ENCODE measurements at regions not wholly inside any gene's neighbourhood (a gene's known extent, or its start where the extent isn't known, plus 50 kb on each side); places are given as distances from the start of the nearest gene placed in this dataset.

DNA sequence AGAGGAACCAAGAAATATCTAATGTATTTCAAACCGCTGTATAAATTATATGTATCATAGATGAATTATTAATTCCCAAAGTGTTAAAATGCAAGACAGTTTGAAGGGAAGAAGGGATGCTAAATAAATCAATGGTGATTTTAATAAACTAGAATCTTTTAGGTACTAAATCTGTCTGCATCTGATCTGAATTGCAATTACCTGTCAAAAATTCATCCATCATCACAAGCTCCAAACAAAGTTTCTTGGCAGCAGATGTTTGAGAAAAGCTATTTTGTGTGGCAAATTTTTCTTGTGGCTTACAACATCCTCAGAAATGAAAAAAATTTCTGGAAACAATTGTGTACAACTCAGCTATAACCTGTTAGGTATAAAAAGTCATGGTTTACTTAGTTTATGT is 816.0 kb upstream of the NDST4 start:
- Histone ChIP-seq H3K36me3 (no peaks in the 10 kb centered on the region), H3K9me3 (replicated peaks) (no peaks in the 10 kb centered on the region), H3K27me3 (no peaks in the 10 kb centered on the region), H3K4me1 (no peaks in the 10 kb centered on the region), H3K27ac (no peak overlapping the region), H3K4me3 (no peak overlapping the region)
- DNase-seq = no peak

DNA sequence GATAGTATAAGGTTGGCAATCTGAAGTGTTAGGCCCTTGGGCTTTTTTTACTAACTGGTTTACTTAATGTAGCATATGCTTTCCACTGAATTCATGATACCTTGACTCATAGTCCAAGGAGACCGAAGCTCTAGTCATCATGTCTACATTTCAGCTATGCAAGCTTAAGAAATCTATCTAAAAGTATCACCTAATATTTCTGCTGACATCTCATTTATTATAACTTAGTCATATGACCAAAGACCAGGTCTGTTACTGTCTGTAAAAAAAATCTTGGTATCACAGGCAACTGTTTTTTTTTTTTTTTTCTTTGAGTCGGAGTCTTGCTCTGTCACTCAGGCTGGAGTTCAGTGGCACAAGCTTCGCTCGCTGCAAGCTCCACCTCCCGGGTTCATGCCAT is 814.0 kb upstream of the NDST4 start:
- H3K27ac ChIP-seq = no peak overlapping the region
- H3K4me1 ChIP-seq = no peaks in the 10 kb centered on the region
- no peaks in the 10 kb centered on the region for H3K27me3 ChIP-seq
- no peaks in the 10 kb centered on the region for H3K36me3 ChIP-seq
- no peak overlapping the region for H3K4me3 ChIP-seq
- no peak for DNase-seq
- H3K9me3 ChIP-seq (replicated peaks) = no peaks in the 10 kb centered on the region

DNA sequence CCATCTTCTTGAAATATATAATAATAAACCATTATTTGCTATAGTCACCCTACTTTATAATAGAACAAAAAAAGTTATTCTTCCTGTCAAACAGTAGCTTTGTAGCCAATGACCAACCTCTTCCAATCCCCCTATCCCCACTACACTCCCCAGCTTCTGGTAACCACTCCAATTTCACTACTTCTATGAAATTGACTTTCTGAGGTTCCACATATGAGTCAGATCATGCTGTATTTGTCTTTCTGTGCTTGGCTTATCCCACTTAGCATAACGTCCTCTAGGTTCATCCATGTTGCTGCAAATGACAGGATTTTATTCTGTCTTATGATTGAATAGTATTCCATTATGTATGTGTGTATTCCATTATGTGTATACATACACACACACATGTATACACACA is 809.7 kb upstream of the NDST4 start:
- no peak overlapping the region for H3K4me3 ChIP-seq
- no peak overlapping the region for H3K27ac ChIP-seq
- no peaks in the 10 kb centered on the region for H3K36me3 ChIP-seq
- no peaks in the 10 kb centered on the region for H3K4me1 ChIP-seq
- no peaks in the 10 kb centered on the region for H3K27me3 ChIP-seq
- H3K9me3 ChIP-seq (replicated peaks) = no peaks in the 10 kb centered on the region
- DNase-seq = no peak

DNA sequence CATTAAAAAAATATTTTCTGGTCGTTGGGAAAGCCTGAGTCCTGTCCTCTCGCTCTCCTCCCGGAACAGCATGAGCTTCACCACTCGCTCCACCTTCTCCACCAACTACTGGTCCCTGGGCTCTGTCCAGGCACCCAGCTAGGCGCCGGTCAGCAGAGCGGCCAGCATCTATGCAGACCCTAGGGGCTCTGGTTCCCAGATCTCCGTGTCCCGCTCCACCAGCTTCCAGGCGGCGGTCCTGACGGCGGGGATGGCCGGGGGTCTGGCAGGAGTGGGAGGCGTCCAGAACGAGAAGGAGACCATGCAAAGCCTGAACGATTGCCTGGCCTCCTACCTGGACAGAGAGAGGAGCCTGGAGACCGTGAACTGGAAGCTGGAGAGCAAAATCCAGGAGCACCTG is 807.2 kb upstream of the NDST4 start:
- H3K4me1 ChIP-seq = no peaks in the 10 kb centered on the region
- no peaks in the 10 kb centered on the region for H3K27me3 ChIP-seq
- DNase-seq = no peak
- H3K27ac ChIP-seq = no peak overlapping the region
- H3K4me3 ChIP-seq = no peak overlapping the region
- no peaks in the 10 kb centered on the region for H3K36me3 ChIP-seq
- no peaks in the 10 kb centered on the region for H3K9me3 ChIP-seq (replicated peaks)

DNA sequence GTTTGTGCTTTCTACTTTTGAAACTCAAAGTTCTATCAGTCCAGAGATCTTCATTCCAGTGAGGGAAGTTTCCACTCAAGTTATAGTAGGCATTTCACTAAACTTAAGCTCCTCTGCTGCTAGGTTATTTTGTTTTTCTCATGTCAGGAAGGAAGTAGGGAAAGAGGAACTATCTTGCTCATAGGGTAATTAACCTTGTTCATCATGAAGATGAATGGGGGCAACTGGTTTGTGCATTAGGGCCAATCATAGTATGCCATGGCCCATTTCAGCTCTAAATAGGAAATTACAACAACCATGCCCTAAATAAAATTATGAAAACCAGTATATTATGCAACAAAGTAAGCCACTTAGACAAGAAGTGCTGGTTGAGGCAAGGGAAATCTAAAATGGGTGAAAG is 804.7 kb upstream of the NDST4 start:
- DNase-seq = no peak
- Histone ChIP-seq H3K27me3 (no peaks in the 10 kb centered on the region), H3K36me3 (no peaks in the 10 kb centered on the region), H3K9me3 (replicated peaks) (no peaks in the 10 kb centered on the region), H3K4me3 (no peak overlapping the region), H3K4me1 (no peaks in the 10 kb centered on the region), H3K27ac (no peak overlapping the region)

DNA sequence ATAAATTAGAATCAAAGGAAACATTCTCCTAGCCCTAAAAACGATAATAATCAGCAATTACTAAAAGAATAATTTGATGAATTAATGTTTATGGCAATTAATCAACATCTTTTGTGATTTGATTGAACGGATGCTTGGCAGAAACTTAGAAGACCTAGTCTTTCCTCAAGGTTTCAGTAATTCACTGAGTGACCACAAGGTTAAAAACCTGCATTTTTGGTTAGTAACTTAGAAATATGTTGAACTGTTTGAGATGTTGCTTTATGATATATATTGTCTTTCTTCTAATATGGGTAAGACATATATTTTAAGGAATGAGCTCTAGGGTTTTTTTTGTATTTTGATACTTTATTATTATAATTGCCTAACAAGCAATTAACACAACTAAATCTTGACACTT is 793.0 kb upstream of the NDST4 start:
- Histone ChIP-seq H3K27ac (no peak overlapping the region), H3K36me3 (no peaks in the 10 kb centered on the region), H3K27me3 (no peaks in the 10 kb centered on the region), H3K4me3 (no peak overlapping the region), H3K9me3 (replicated peaks) (0 out of 2 replicates have a peak, but pooled peaks cover 2% of the 10 kb centered on the region), H3K4me1 (no peaks in the 10 kb centered on the region)
- DNase-seq = no peak

DNA sequence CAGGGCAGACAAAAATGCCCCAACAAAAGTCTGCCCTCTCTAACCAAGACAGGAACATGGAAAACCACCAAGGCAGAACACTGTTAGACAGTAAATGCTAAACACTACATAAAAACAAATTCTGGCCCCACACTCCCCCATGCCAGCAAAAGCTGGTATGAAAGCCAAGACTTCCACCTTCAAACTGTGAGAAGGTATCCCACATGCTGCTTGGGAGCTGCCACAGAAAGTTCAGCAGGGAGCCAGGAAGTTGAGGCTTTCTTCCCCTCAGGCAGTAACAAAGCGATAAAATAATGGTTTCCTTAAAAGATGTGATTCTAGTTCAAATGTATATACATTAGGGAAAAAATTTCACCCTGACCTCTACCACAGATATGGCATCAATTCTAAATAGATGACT is 770.4 kb upstream of the NDST4 start:
- Histone ChIP-seq H3K36me3 (no peaks in the 10 kb centered on the region), H3K27me3 (no peaks in the 10 kb centered on the region), H3K9me3 (replicated peaks) (no peaks in the 10 kb centered on the region), H3K27ac (no peak overlapping the region), H3K4me3 (no peak overlapping the region), H3K4me1 (no peaks in the 10 kb centered on the region)
- DNase-seq = no peak

DNA sequence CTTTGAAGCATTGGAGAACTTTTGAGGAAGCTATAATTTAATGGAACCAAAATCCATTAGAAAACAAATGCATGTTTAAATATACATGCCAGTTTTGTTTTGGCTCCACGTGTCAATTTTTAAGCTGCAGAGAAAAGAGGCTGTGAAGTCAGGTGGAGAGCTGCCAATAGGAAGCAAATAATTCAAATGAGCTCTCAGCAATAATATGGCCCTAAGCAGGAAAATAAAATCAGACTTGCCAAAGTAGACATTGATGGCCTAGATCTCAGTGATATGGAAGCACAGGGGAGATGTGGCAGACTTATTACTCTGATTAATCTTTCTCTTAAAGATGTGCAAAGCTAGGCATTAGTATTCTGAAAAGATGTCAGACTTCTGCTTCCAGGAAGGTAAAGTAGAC is 769.8 kb upstream of the NDST4 start:
- H3K27me3 ChIP-seq = no peaks in the 10 kb centered on the region
- H3K27ac ChIP-seq = no peak overlapping the region
- H3K9me3 ChIP-seq (replicated peaks) = no peaks in the 10 kb centered on the region
- no peaks in the 10 kb centered on the region for H3K4me1 ChIP-seq
- H3K4me3 ChIP-seq = no peak overlapping the region
- H3K36me3 ChIP-seq = no peaks in the 10 kb centered on the region
- DNase-seq = no peak

DNA sequence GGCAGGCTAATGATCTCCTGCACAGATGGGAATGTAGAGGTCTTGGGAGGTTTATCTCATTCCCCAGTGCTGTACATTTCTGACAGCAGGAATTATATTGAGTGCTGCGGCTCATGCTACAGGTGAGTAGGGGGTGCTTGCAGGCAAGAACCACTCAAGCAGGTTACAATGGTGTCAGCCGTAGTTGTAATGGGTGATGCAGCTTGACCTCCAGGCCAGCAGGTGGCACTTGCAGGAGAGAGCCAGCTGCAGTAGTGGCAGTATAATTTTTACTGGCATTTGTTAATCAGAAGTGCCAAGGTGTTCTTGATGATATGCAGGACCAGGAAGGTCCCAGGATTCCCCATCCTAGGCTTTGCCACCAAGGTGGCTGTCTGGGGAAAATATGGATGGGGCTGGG is 759.6 kb upstream of the NDST4 start:
- H3K9me3 ChIP-seq (replicated peaks) = no peaks in the 10 kb centered on the region
- no peak for DNase-seq

DNA sequence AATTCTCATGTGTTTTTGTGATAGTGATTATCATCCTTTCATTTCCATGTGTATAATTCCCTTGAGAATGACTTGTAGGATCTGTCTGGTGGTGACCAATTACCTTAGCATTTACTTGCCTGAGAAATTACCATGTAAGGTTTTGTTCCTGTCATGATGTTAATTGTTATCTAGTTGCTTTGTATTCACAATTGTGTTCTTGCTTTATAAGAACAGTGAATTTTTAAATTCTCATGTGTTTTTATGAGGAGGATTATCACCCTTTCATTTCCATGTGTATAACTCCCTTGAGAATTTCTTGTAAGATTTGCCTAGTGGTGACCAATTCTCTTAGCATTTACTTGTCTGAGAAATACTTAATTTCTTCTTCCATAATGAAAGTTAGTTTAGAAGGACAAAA is 758.2 kb upstream of the NDST4 start:
- H3K27me3 ChIP-seq = no peaks in the 10 kb centered on the region
- no peaks in the 10 kb centered on the region for H3K9me3 ChIP-seq (replicated peaks)
- no peaks in the 10 kb centered on the region for H3K36me3 ChIP-seq
- H3K4me3 ChIP-seq = no peak overlapping the region
- H3K27ac ChIP-seq = no peak overlapping the region
- no peaks in the 10 kb centered on the region for H3K4me1 ChIP-seq
- no peak for DNase-seq

More for the DNA sequence above, 759.6 kb upstream of the NDST4 start:
- Histone ChIP-seq H3K36me3 (no peaks in the 10 kb centered on the region), H3K27me3 (no peaks in the 10 kb centered on the region), H3K27ac (no peak overlapping the region), H3K4me1 (no peaks in the 10 kb centered on the region), H3K4me3 (no peak overlapping the region)

DNA sequence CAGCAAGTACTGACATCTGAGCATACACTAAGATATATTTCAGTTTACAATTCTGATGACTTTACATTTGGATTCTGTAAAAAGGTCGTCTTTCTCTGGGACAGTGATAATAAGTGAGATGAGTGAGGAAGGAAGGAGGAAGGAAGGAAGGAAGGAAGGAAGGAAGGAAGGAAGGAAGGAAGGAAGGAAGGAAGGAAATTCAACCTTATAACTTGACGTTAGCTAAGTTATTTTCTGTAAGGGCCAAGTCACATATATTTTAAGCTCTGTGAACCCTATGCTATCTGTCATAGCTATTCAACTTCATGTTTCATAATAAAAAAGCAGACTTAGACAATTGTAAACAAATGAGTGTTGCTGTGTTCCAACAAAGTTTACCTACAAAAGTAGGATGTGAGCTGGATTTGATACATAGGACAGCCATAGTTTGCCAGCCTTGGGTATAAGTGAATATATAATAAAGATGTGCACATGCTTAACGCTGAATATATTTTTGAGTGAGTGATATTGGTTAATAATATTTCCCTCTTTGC is 753.0 kb upstream of the NDST4 start:
- Histone ChIP-seq H3K4me3 (no peak overlapping the region), H3K27ac (no peak overlapping the region), H3K9me3 (replicated peaks) (no peaks in the 10 kb centered on the region), H3K36me3 (no peaks in the 10 kb centered on the region), H3K4me1 (no peaks in the 10 kb centered on the region; the same call in 1 of the 2 replicates), H3K27me3 (no peaks in the 10 kb centered on the region)
- no peak for DNase-seq

DNA sequence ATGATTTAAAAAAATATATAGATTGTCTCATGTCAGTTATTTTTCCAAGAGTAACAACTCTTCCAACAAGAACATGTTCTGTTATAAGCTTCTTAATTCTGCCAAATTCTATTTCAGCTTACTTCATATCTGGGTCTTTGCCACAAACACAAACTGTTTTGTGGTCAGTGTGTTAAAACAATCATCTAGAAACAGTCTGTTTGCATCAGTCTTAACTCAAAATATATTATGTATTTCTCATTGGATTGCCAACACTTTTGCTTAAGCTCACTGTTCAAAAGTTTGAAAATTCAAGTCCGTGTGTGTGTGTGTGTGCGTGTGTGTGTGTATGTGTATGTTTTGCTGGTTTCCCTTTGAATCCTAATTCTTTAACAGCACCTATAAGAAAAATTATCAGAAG is 752.3 kb upstream of the NDST4 start:
- H3K36me3 ChIP-seq = no peaks in the 10 kb centered on the region
- no peak for DNase-seq
- H3K4me3 ChIP-seq = no peak overlapping the region
- H3K9me3 ChIP-seq (replicated peaks) = no peaks in the 10 kb centered on the region
- no peak overlapping the region for H3K27ac ChIP-seq
- peaks cover 2% of the 10 kb centered on the region for H3K4me1 ChIP-seq
- no peaks in the 10 kb centered on the region for H3K27me3 ChIP-seq

DNA sequence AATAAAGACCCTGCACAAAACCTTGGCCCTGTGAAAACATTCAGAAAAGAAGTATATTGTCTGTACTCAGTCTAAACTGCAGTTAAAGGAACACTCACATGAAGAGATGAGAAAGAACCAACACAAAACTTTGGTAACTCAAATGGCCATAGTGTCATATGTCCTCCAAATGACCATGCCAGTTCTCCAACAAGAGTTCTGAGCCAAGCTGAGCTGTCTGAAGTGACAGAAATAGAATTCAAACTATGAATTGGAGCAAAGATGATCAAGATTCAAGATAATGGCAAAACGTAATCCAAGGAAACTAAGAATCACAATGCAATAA is 739.3 kb upstream of the NDST4 start:
- Histone ChIP-seq H3K27ac (no peak overlapping the region), H3K36me3 (no peaks in the 10 kb centered on the region), H3K27me3 (no peaks in the 10 kb centered on the region), H3K4me1 (no peaks in the 10 kb centered on the region), H3K9me3 (replicated peaks) (no peaks in the 10 kb centered on the region), H3K4me3 (no peak overlapping the region)
- DNase-seq = no peak

DNA sequence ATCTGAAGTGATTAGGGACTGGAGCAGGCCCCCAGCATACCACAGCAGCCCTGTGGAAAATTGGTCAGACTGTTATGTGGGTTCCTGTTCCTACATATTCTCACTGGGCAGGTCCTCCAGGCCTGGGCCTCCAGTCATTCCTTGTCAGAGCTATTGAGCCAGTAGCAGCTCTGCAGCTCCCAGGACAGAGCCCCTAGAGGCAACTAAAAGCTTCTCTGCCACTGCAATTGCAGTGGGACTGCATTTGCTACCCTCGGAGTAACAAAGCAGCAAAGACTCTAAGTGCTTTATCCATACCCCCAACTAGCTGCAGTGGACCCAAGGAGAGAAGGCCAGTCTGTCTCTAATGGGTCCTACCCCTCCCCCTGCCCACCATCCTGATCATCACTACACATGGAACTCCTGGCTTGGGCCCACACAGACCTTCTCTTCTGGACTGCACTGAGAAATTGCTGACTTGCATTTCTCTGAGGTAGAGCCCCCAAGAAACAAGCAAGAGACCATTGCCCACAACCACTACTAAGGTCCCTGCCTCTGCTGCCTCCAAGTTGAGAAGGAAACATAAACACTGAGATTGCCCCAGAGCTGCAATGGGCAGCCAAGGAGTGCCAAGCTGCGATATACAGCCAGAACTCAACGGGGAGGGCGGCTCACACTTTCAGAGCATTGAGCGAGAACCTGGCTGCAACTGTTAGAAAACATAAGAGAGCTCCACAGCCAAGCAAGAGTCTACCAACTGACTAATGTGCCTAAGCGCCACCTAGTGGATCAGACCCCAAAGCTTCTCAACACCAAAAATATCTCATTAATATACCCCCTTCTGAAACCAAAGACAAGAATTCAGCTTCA is 738.7 kb upstream of the NDST4 start:
- DNase-seq = peak; percentile 67 to 84
- Histone ChIP-seq H3K4me3 (no peak overlapping the region), H3K27me3 (no peaks in the 10 kb centered on the region), H3K4me1 (no peaks in the 10 kb centered on the region), H3K9me3 (replicated peaks) (no peaks in the 10 kb centered on the region), H3K27ac (no peak overlapping the region), H3K36me3 (no peaks in the 10 kb centered on the region)

DNA sequence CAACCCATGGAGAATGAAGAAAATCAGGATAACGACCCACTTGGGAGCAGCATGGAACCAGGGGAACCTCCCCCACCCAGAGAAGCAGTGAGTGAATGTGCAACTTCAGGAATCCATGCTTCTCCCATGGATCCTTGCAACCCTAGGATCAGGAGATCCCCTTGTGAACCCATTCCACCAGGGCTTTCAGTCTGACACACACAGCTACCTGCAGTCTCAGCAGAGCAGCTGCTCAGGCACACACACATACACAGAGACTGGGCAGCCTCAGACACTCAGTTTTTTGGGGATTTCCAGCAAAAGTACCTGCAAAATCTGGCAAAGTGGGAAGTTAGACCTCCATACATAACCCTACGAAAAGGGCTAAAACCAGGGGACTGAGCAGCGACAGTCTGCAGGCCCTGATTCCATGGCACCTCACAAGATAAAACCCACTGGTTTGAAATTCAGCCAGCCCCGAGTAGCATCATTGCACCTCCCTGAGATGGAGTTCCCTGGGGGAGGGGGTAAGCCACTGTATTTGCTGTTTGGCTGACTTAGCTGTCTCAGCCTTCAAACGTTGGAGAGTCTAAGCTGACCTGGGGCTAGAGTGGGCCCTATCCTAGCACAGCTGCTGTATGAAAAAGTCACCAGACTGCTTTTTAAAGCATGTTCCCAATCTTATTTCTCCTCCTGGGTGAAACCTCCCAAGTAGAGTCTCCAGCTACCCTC is 737.5 kb upstream of the NDST4 start:
- H3K4me3 ChIP-seq = no peak overlapping the region
- no peak overlapping the region for H3K27ac ChIP-seq
- no peaks in the 10 kb centered on the region for H3K36me3 ChIP-seq
- H3K9me3 ChIP-seq (replicated peaks) = no peaks in the 10 kb centered on the region
- no peak for DNase-seq
- no peaks in the 10 kb centered on the region for H3K27me3 ChIP-seq
- no peaks in the 10 kb centered on the region for H3K4me1 ChIP-seq

DNA sequence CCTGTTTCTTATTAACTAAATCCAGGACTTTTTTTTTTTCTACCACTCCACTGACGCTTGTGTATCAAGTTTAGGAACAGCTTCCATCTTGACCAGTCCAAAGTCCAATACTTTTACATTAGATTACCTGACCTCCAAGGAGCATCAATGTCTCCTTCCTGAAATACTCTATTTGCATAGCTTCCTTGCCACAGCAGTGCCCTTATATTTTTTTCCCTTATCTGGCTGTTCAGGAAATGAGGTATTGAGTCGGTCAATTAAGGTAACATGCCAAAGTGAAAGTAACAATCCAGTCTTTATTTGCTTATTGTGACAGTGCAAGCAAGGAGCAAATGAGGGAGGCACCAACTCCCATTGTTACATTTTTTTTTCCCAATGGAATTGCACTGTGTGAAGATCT is 730.8 kb upstream of the NDST4 start:
- Histone ChIP-seq H3K9me3 (replicated peaks) (peaks cover 4% of the 10 kb centered on the region), H3K27me3 (no peaks in the 10 kb centered on the region), H3K27ac (no peak overlapping the region), H3K4me1 (no peaks in the 10 kb centered on the region), H3K4me3 (no peak overlapping the region), H3K36me3 (no peaks in the 10 kb centered on the region)
- no peak for DNase-seq

Data from SJCRH30 (cell line).